ENCODE measurements at regions not wholly inside any gene's neighbourhood (a gene's known extent, or its start where the extent isn't known, plus 50 kb on each side); places are given as distances from the start of the nearest gene placed in this dataset.
"Not testable (repeated sequence)": the region's sequence is repeated elsewhere in the genome, so short reads cannot be mapped to it uniquely, and the experiment has no call there.

DNA sequence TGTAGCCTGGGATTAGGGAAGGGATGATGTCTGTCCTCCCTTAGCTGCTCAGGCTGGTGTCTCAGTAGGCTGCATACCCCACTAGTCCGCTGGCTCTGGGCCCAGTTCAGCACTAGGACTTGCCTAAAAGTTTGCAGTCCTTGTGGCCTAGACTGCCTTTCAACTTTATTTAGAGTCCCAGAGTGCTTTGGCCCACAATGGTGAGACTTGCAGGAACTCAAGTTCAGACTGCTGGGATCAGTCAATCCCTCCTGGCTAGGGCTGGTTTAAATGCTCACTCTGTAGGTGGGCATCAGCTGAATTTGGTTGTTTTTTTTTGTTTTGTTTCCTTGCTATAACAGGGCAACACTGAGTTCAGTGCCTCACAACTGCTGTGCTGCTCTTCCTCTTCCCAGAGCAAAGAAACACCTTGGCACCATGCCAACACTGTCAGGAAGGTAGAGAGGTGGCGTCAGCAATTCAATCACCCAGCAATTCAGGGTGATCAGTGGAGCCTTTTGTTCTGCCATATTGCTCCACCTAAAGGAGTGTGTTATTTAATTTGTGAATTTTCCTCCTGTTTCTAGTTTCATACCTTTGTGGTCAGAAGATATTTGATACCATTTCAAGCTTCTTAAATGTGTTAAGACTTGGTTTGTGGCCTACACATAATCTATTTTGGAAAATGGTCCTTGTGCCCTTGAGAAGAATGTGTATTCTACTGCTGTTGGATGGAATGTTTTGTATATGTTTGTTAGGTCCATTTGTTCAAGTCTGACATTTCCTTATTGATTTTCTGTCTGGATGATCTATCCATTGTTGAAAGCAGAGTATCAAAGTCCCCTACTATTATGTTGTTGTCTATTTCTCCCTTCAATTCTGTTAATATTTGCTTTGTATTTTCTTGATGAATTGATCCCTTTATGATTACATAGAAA lies 284.0 kb upstream of the PMFBP1 start:
- DNase-seq (ENCODE audit: insufficient read length, low spot score, missing footprints): no peak

DNA sequence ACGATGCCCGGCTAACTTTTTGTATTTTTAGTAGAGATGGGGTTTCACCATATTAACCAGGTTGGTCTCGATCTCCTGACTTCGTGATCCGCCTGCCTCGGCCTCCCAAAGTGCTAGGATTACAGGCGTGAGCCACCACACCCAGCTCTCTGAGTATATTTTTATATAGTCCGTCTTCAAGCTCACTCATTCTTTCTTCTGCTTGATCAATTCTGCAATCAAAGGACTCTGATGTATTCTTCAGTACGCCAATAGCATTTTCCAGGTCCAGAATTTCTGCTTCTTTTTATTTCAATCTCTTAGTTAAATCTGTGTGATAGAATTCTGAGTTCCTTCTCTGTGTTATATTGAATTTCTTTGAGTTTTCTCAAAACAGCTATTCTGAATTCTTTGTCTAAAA lies 281.9 kb upstream of the PMFBP1 start:
- not testable (repeated sequence) for DNase-seq (ENCODE audit: insufficient read length, low spot score, missing footprints); H3K4me1 ChIP-seq (ENCODE audit: insufficient read depth, low read length); H3K36me3 ChIP-seq (ENCODE audit: insufficient read depth, low read length); H3K4me2 ChIP-seq (ENCODE audit: insufficient read depth, low read length); H4K20me1 ChIP-seq (ENCODE audit: insufficient read depth, low read length); H3K4me3 ChIP-seq (ENCODE audit: insufficient read depth, low read length); H3K9me3 ChIP-seq (ENCODE audit: low read depth, low read length); H3K27me3 ChIP-seq (ENCODE audit: insufficient read depth, low read length); H3K79me2 ChIP-seq (ENCODE audit: insufficient read depth, low read length); H3K27ac ChIP-seq (ENCODE audit: low read depth, low read length); H2AFZ ChIP-seq (ENCODE audit: low read length)

More for the DNA sequence above, 284.0 kb upstream of the PMFBP1 start:
- Histone ChIP-seq H3K27me3 (ENCODE audit: insufficient read depth, low read length) (no peaks in the 10 kb centered on the region), H4K20me1 (ENCODE audit: insufficient read depth, low read length) (no peaks in the 10 kb centered on the region), H3K4me3 (ENCODE audit: insufficient read depth, low read length) (no peak overlapping the region), H3K4me1 (ENCODE audit: insufficient read depth, low read length) (no peaks in the 10 kb centered on the region), H3K36me3 (ENCODE audit: insufficient read depth, low read length) (no peaks in the 10 kb centered on the region), H3K27ac (ENCODE audit: low read depth, low read length) (no peak overlapping the region), H3K4me2 (ENCODE audit: insufficient read depth, low read length) (no peak overlapping the region), H3K9me3 (ENCODE audit: low read depth, low read length) (no peaks in the 10 kb centered on the region), H3K79me2 (ENCODE audit: insufficient read depth, low read length) (no peaks in the 10 kb centered on the region), H2AFZ (ENCODE audit: low read length) (no peak overlapping the region)
- TF ChIP-seq, protein P1, sequence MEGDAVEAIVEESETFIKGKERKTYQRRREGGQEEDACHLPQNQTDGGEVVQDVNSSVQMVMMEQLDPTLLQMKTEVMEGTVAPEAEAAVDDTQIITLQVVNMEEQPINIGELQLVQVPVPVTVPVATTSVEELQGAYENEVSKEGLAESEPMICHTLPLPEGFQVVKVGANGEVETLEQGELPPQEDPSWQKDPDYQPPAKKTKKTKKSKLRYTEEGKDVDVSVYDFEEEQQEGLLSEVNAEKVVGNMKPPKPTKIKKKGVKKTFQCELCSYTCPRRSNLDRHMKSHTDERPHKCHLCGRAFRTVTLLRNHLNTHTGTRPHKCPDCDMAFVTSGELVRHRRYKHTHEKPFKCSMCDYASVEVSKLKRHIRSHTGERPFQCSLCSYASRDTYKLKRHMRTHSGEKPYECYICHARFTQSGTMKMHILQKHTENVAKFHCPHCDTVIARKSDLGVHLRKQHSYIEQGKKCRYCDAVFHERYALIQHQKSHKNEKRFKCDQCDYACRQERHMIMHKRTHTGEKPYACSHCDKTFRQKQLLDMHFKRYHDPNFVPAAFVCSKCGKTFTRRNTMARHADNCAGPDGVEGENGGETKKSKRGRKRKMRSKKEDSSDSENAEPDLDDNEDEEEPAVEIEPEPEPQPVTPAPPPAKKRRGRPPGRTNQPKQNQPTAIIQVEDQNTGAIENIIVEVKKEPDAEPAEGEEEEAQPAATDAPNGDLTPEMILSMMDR (IDR thresholded peaks at IDR 0.05; ENCODE audit: extremely low read depth, low read depth, low read length): no peak

DNA sequence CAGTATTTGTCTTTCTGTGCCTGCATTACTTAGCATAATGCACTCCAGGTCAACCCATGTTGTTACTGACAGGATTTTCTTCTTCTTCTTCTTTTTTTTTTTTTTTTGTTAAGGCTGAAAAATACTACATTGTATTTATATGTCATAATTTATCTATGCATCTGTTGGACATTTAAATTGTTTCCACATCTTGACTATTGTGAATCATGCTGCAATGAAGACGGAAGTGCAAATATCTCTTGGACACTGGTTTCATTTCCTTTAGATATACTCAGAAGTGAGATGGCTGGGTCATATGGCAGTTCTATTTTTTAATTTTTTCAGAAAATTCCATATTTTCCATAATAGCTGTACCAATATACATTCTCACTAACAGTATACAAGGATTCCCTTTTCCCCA lies 272.7 kb upstream of the PMFBP1 start:
- Histone ChIP-seq H3K36me3 (ENCODE audit: insufficient read depth, low read length) (no peaks in the 10 kb centered on the region), H3K27me3 (ENCODE audit: insufficient read depth, low read length) (no peaks in the 10 kb centered on the region), H2AFZ (ENCODE audit: low read length) (no peak overlapping the region), H3K4me3 (ENCODE audit: insufficient read depth, low read length) (no peak overlapping the region), H3K27ac (ENCODE audit: low read depth, low read length) (no peak overlapping the region), H3K4me2 (ENCODE audit: insufficient read depth, low read length) (no peak overlapping the region), H4K20me1 (ENCODE audit: insufficient read depth, low read length) (no peaks in the 10 kb centered on the region), H3K9me3 (ENCODE audit: low read depth, low read length) (peaks cover 4% of the 10 kb centered on the region), H3K79me2 (ENCODE audit: insufficient read depth, low read length) (no peaks in the 10 kb centered on the region), H3K4me1 (ENCODE audit: insufficient read depth, low read length) (no peaks in the 10 kb centered on the region)
- TF ChIP-seq, protein P1 (IDR thresholded peaks at IDR 0.05; ENCODE audit: extremely low read depth, low read depth, low read length): no peak
- DNase-seq (ENCODE audit: insufficient read length, low spot score, missing footprints): no peak

DNA sequence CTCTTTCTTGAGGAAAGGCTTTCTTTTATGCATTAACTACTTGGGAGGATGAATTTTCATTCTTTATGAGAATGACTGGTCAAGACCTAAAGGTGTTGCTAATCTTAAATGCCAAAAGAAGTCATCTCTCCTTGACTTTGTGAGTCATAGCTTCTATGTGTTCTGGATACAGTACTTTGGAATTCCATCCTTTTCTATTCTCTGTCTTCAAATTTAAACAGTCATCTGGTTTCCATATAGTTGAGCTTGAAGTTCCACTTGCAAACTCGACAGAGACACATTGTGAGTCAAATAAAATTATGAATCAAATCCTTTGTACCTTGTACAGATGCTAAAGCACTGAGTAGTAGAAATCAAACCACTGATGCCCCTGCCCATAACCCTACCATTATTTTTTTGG lies 271.9 kb upstream of the PMFBP1 start:
- Histone ChIP-seq H3K27ac (ENCODE audit: low read depth, low read length) (no peak overlapping the region), H2AFZ (ENCODE audit: low read length) (no peak overlapping the region), H3K4me2 (ENCODE audit: insufficient read depth, low read length) (no peak overlapping the region), H3K4me3 (ENCODE audit: insufficient read depth, low read length) (no peak overlapping the region), H3K4me1 (ENCODE audit: insufficient read depth, low read length) (no peaks in the 10 kb centered on the region), H3K79me2 (ENCODE audit: insufficient read depth, low read length) (no peaks in the 10 kb centered on the region), H3K27me3 (ENCODE audit: insufficient read depth, low read length) (no peaks in the 10 kb centered on the region), H3K9me3 (ENCODE audit: low read depth, low read length) (peaks cover 4% of the 10 kb centered on the region), H3K36me3 (ENCODE audit: insufficient read depth, low read length) (no peaks in the 10 kb centered on the region), H4K20me1 (ENCODE audit: insufficient read depth, low read length) (no peaks in the 10 kb centered on the region)
- TF ChIP-seq, protein P1 (IDR thresholded peaks at IDR 0.05; ENCODE audit: extremely low read depth, low read depth, low read length): no peak
- no peak for DNase-seq (ENCODE audit: insufficient read length, low spot score, missing footprints)
